Natural killer cell (primary cell): ENCODE measurements at regions not wholly inside any gene's neighbourhood (a gene's known extent, or its start where the extent isn't known, plus 50 kb on each side); places are given as distances from the start of the nearest gene placed in this dataset.

Experiments
- ATAC-seq, 3 donors: fragments of 150-1000 bp in 2 of 3; fragments of 200-7000 bp in 1 of 3; cut with Tn5 transposase; 1 replicate in 1 of 3; 2 replicates in 2 of 3; pipeline ENCODE4 v1.10.0; 2021; ENCODE audit warnings: mild to moderate bottlenecking in 2 of 3, moderate library complexity in 2 of 3
- DNase-seq, 2 donors: peaks; one replicate each; pipeline versions ENCODE4 v3.0.0 to v3.0.0-alpha.2; 2013 to 2021; ENCODE audit warnings: mixed read lengths in 1 of 2
- H3K27ac ChIP-seq: one replicate; pipeline ENCODE4 v1.5.1; 2013; ENCODE audit warnings: mild to moderate bottlenecking, low read length
- H3K27me3 ChIP-seq: one replicate; pipeline ENCODE4 v1.6.1; 2013; ENCODE audit warnings: low read length; ENCODE audit not compliant: control insufficient read depth, insufficient read depth
- H3K36me3 ChIP-seq: one replicate; pipeline ENCODE4 v1.6.1; 2013; ENCODE audit warnings: low read length; ENCODE audit not compliant: control insufficient read depth, insufficient read depth
- H3K4me1 ChIP-seq: one replicate; pipeline ENCODE4 v1.6.1; 2013; ENCODE audit warnings: low read length; ENCODE audit not compliant: control insufficient read depth, insufficient read depth
- H3K4me3 ChIP-seq: one replicate; pipeline ENCODE4 v1.5.1; 2013; ENCODE audit warnings: low read length
- H3K9me3 ChIP-seq: one replicate; pipeline ENCODE4 v1.6.1; 2013; ENCODE audit warnings: low read length; ENCODE audit not compliant: control insufficient read depth, insufficient read depth
- H3K27ac Mint-ChIP-seq, 2 donors: one replicate each; pipeline ENCODE4 v1.8.0; 2022; ENCODE audit warnings: mild to moderate bottlenecking in 2 of 2, mixed read lengths in 2 of 2, moderate library complexity in 1 of 2
- H3K27me3 Mint-ChIP-seq, 2 donors: one replicate each; pipeline ENCODE4 v1.8.0; 2022; ENCODE audit warnings: low read depth in 2 of 2, mixed read lengths in 2 of 2
- H3K36me3 Mint-ChIP-seq: one replicate; pipeline ENCODE4 v1.8.0; 2022; ENCODE audit warnings: mixed read lengths
- H3K4me1 Mint-ChIP-seq, 2 donors: one replicate each; pipeline ENCODE4 v1.8.0; 2022; ENCODE audit warnings: mixed read lengths in 2 of 2
- H3K4me3 Mint-ChIP-seq: one replicate; pipeline ENCODE4 v1.8.0; 2022; ENCODE audit warnings: mild to moderate bottlenecking, moderate library complexity, mixed read lengths
- H3K9me3 Mint-ChIP-seq, 2 donors: one replicate each; pipeline ENCODE4 v1.8.0; 2022; ENCODE audit warnings: mixed read lengths in 2 of 2
- WGBS: methylation state at CpG from one replicate; pipeline ENCODE4 v1.1.7; 2013; ENCODE audit warnings: missing lambda C conversion rate; ENCODE audit not compliant: insufficient coverage; 5-methylcytosine and 5-hydroxymethylcytosine counted together
- intact Hi-C: fragments of 100-400 bp; cut with micrococcal nuclease; formaldehyde crosslinking; loops from one replicate; pipeline ENCODE4 v1.14.2; 2022
- TF ChIP-seq, protein P1 (sequence below): fragments of 200-600 bp; IDR thresholded peaks from one replicate; pipeline ENCODE4 v1.8.0; 2022; ENCODE audit warnings: antibody characterized with exemption

DNA sequence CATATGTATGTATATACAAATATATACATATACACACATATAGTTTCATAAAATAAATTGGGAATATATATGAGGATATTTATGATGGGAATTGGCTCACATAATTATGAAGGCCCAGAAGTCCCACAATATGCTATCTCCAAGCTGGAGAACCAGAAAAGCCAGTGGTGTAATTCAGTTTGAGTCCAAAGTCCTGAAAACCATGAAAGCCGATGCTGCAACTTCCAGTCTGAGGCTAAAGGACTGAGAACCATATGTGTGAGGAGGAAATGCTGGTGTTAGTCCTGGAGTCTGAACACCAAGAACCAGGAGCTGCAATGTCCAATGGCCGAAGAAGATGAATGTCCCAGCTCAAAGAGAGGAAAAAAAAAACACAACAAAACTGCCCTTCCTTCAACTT lies 65.5 kb upstream of the PRKD1 start:
- no peak for DNase-seq
- Mint-ChIP-seq H3K36me3 (no peaks in the 10 kb centered on the region), H3K4me1 (no peaks in the 10 kb centered on the region), H3K27ac (no peak overlapping the region), H3K9me3 (peaks cover 8% of the 10 kb centered on the region in 2 donors), H3K27me3 (no peaks in the 10 kb centered on the region), H3K4me3 (no peak overlapping the region)
- Histone ChIP-seq H3K27me3 (no peaks in the 10 kb centered on the region), H3K4me3 (no peak overlapping the region), H3K36me3 (no peaks in the 10 kb centered on the region), H3K9me3 (peaks cover 3% of the 10 kb centered on the region), H3K4me1 (no peaks in the 10 kb centered on the region), H3K27ac (no peak overlapping the region)
- intact Hi-C loops, result no loop called here
- ATAC-seq, result no peak
- 94% methylated on average over 2 of the region's 2 CpGs for WGBS
- TF ChIP-seq, protein P1, sequence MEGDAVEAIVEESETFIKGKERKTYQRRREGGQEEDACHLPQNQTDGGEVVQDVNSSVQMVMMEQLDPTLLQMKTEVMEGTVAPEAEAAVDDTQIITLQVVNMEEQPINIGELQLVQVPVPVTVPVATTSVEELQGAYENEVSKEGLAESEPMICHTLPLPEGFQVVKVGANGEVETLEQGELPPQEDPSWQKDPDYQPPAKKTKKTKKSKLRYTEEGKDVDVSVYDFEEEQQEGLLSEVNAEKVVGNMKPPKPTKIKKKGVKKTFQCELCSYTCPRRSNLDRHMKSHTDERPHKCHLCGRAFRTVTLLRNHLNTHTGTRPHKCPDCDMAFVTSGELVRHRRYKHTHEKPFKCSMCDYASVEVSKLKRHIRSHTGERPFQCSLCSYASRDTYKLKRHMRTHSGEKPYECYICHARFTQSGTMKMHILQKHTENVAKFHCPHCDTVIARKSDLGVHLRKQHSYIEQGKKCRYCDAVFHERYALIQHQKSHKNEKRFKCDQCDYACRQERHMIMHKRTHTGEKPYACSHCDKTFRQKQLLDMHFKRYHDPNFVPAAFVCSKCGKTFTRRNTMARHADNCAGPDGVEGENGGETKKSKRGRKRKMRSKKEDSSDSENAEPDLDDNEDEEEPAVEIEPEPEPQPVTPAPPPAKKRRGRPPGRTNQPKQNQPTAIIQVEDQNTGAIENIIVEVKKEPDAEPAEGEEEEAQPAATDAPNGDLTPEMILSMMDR, result no peak

DNA sequence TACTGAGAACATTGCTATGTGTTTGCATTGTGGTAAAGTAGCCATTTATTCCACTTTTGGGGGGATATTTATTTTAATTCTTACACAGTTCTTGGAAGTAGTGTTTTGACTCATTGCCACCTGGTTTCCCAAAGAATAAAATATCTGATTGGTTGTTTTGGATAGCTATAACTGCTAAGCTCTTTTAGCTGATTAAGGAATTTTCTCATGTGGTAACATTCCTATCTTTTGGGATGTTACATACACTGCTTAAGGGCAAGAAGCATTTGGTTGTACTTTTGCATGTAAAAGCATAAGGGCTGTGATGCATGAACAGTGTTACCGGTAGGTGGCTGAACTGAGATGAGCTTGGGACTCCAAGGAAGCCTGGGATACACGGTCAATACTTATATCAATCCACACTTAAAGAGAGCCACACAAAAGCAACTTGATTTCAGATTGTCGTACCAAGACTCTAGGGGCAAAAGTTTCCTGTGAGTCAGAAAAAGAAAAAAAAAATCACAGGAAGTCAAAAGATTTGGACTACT lies 71.4 kb upstream of the PRKD1 start:
- ATAC-seq, result no peak
- no peak overlapping the region for H3K4me3 ChIP-seq
- DNase-seq, result no peak
- intact Hi-C loops, result no loop called here
- Mint-ChIP-seq H3K27ac (no peak overlapping the region), H3K9me3 (peaks cover 7 to 11% of the 10 kb centered on the region in 2 donors), H3K4me3 (no peak overlapping the region), H3K4me1 (no peaks in the 10 kb centered on the region), H3K27me3 (no peaks in the 10 kb centered on the region), H3K36me3 (no peaks in the 10 kb centered on the region)
- no peaks in the 10 kb centered on the region for H3K36me3 ChIP-seq
- no peaks in the 10 kb centered on the region for H3K9me3 ChIP-seq
- H3K27ac ChIP-seq, result no peak overlapping the region
- 74% methylated on average over 2 of the region's 3 CpGs for WGBS
- no peaks in the 10 kb centered on the region for H3K27me3 ChIP-seq
- TF ChIP-seq, protein P1, result no peak
- no peaks in the 10 kb centered on the region for H3K4me1 ChIP-seq

DNA sequence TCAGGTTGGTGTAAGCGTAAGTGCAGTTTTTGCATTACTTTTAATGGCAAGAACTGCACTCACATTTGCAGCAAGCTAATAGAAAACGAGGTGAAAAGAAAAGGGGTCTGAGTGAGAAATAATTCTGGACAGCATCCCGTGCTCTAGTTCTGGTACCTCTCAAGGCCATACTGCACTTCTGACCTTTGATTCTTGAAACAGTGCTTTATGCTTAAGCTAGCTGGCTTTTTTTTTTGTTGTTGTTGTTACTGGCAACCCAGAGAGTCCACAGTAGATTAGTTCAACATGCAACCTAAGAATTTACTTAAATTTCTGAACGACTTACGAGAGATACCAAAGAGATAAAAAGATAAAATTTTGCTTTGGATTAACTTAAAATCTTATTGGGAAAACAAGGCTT lies 75.2 kb upstream of the PRKD1 start:
- no peak overlapping the region for H3K4me3 ChIP-seq
- no peaks in the 10 kb centered on the region for H3K36me3 ChIP-seq
- no peak overlapping the region for H3K27ac Mint-ChIP-seq
- no peak for DNase-seq
- TF ChIP-seq, protein P1, result no peak
- H3K27ac ChIP-seq, result no peak overlapping the region
- no peak for ATAC-seq
- no peaks in the 10 kb centered on the region for H3K27me3 Mint-ChIP-seq
- H3K4me1 Mint-ChIP-seq, result no peaks in the 10 kb centered on the region
- no peaks in the 10 kb centered on the region for H3K9me3 ChIP-seq
- 74% methylated on average over 3 of the region's 5 CpGs for WGBS
- no peaks in the 10 kb centered on the region for H3K27me3 ChIP-seq
- H3K4me1 ChIP-seq, result no peaks in the 10 kb centered on the region
- no peak overlapping the region for H3K4me3 Mint-ChIP-seq
- peaks cover 9 to 14% of the 10 kb centered on the region in 2 donors for H3K9me3 Mint-ChIP-seq
- no peaks in the 10 kb centered on the region for H3K36me3 Mint-ChIP-seq
- intact Hi-C loops, result no loop called here

DNA sequence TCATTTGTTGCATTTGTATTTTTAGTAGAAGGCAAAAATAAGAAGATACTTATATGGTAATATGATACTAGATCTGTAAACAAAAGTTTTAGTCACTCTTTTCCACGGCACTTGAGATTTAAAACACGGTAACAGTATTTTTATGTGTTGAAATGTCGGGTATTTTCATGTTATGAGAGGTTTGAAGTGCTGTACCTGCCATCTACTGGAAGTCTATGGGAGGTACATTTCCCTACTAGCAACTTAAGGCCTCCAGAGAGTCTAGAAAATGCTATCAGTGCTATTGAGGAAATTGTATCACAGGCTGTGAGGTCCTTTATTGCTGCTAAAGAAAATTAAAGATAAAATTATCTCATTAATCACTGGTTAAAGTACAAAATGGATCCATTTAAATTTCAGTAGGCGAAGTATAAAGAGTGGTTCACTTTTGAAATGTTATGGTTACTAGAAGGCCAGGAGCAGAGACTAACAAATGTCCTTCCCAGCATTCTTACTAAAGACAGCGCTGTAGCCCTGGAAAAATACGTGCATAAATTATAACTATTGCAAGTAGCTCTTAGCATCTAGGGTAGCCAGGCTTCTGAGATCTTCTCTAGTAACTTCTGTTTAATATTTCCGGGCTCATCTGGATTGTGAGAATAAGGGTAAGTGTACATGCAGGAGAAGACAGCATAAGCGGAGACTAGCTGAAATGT lies 77.6 kb upstream of the PRKD1 start:
- ATAC-seq, result no peak
- H3K27me3 Mint-ChIP-seq, result no peaks in the 10 kb centered on the region
- intact Hi-C loops, result no loop called here

More for the DNA sequence above, 77.6 kb upstream of the PRKD1 start:
- Mint-ChIP-seq H3K4me3 (no peak overlapping the region), H3K36me3 (no peaks in the 10 kb centered on the region), H3K4me1 (no peaks in the 10 kb centered on the region), H3K27ac (no peak overlapping the region), H3K9me3 (peaks cover 10 to 13% of the 10 kb centered on the region in 2 donors)
- no peaks in the 10 kb centered on the region for H3K27me3 ChIP-seq
- TF ChIP-seq, protein P1, result no peak
- H3K27ac ChIP-seq, result no peak overlapping the region
- H3K9me3 ChIP-seq, result no peaks in the 10 kb centered on the region
- no peaks in the 10 kb centered on the region for H3K36me3 ChIP-seq
- no peak overlapping the region for H3K4me3 ChIP-seq
- 51% methylated on average over 8 of the region's 8 CpGs for WGBS
- DNase-seq, result no peak
- H3K4me1 ChIP-seq, result no peaks in the 10 kb centered on the region
